Esophagus muscularis mucosa (tissue), 4 donors: ENCODE measurements at regions not wholly inside any gene's neighbourhood (a gene's known extent, or its start where the extent isn't known, plus 50 kb on each side); places are given as distances from the start of the nearest gene placed in this dataset.

ENCODE experiments used
- DNase-seq: peaks from one replicate; pipeline ENCODE4 v3.0.0-alpha.2; 2017; ENCODE audit errors: extremely low spot score
- H3K27ac ChIP-seq, 4 donors: fragments of 200-600 bp; sonication (generic); replicated peaks in 1 of 4; 1 replicate in 3 of 4; 2 replicates in 1 of 4; pipeline ENCODE4 v1.5.1; 2016 to 2019; ENCODE audit warnings: mild to moderate bottlenecking in 1 of 4
- H3K27me3 ChIP-seq, 4 donors: fragments of 200-600 bp; sonication (generic); one replicate each; pipeline versions ENCODE4 v1.5.1 to v1.6.0; 2016 to 2019
- H3K36me3 ChIP-seq, 4 donors: fragments of 200-600 bp; sonication (generic); one replicate each; pipeline ENCODE4 v1.5.1; 2016 to 2019
- H3K4me1 ChIP-seq, 4 donors: fragments of 200-600 bp; sonication (generic); one replicate each; pipeline ENCODE4 v1.5.1; 2016 to 2019
- H3K4me3 ChIP-seq, 4 donors: fragments of 200-600 bp; sonication (generic); 1 replicate in 2 of 4; 2 replicates in 2 of 4; pipeline ENCODE4 v1.5.1; 2016 to 2019; ENCODE audit warnings: mild to moderate bottlenecking in 4 of 4, moderate library complexity in 1 of 4
- H3K9me3 ChIP-seq, 4 donors: fragments of 200-600 bp; sonication (generic); 1 replicate in 3 of 4; 2 replicates in 1 of 4; pipeline ENCODE4 v1.5.1; 2016 to 2019
- EP300 ChIP-seq: sonication (generic); formaldehyde crosslinking; IDR thresholded peaks from one replicate; pipeline ENCODE4 v1.6.1; 2017; ENCODE audit warnings: antibody characterized with exemption
- POLR2A ChIP-seq: fragments of 450-650 bp; IDR thresholded peaks from one replicate; pipeline ENCODE4 v1.6.1; 2017; ENCODE audit warnings: antibody characterized with exemption, moderate library complexity, mild to moderate bottlenecking, low read depth
- POLR2AphosphoS5 ChIP-seq, 2 donors: sonication (generic); formaldehyde crosslinking; IDR thresholded peaks; one replicate each; pipeline ENCODE4 v1.6.1; 2017; ENCODE audit warnings: antibody characterized with exemption in 2 of 2
- WGBS: methylation state at CpG from one replicate; pipeline ENCODE4 v1.1.5; 2018; 5-methylcytosine and 5-hydroxymethylcytosine counted together
- intact Hi-C: fragments of 100-400 bp; cut with DNase I; formaldehyde crosslinking; loops from one replicate; pipeline ENCODE4 v1.15.1; 2023
- TF ChIP-seq, protein P1 (sequence below), 3 experiments: fragments of 200-600 bp in 2 of 3; fragments of 450-650 bp in 1 of 3; sonication (generic) in 2 of 3; IDR thresholded peaks; one replicate each; pipeline ENCODE4 v1.5.1; 2017 to 2019; ENCODE audit warnings: antibody characterized with exemption in 3 of 3, mild to moderate bottlenecking in 2 of 3, moderate library complexity in 1 of 3

GRCh38 chr5:3030511-3031165, 279.2 kb upstream of the IRX2 start:
- no peaks in the 10 kb centered on the region for H3K27me3 ChIP-seq
- peak; percentile 89 for DNase-seq
- no peak overlapping the region for H3K27ac ChIP-seq
- intact Hi-C loops, result no loop called here
- no peaks in the 10 kb centered on the region for H3K9me3 ChIP-seq
- H3K36me3 ChIP-seq, result no peaks in the 10 kb centered on the region
- no peak overlapping the region for H3K4me3 ChIP-seq
- no peaks in the 10 kb centered on the region for H3K4me1 ChIP-seq
- 81% methylated on average over 15 of the region's 21 CpGs for WGBS
- no peak for TF ChIP-seq POLR2AphosphoS5 (IDR thresholded peaks at IDR 0.05)
- TF ChIP-seq, protein P1, sequence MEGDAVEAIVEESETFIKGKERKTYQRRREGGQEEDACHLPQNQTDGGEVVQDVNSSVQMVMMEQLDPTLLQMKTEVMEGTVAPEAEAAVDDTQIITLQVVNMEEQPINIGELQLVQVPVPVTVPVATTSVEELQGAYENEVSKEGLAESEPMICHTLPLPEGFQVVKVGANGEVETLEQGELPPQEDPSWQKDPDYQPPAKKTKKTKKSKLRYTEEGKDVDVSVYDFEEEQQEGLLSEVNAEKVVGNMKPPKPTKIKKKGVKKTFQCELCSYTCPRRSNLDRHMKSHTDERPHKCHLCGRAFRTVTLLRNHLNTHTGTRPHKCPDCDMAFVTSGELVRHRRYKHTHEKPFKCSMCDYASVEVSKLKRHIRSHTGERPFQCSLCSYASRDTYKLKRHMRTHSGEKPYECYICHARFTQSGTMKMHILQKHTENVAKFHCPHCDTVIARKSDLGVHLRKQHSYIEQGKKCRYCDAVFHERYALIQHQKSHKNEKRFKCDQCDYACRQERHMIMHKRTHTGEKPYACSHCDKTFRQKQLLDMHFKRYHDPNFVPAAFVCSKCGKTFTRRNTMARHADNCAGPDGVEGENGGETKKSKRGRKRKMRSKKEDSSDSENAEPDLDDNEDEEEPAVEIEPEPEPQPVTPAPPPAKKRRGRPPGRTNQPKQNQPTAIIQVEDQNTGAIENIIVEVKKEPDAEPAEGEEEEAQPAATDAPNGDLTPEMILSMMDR (IDR thresholded peaks at IDR 0.05), result no peak
- TF ChIP-seq EP300, result no peak
- no peak for TF ChIP-seq POLR2A

- WGBS, result 90% methylated on average over 7 of the region's 9 CpGs
- intact Hi-C loops, result no loop called here
- peak; percentile 89 for DNase-seq
- H3K4me1 ChIP-seq, result no peaks in the 10 kb centered on the region
- no peaks in the 10 kb centered on the region for H3K27me3 ChIP-seq
- no peak for TF ChIP-seq EP300
- no peak for TF ChIP-seq POLR2AphosphoS5 (IDR thresholded peaks at IDR 0.05)
- TF ChIP-seq POLR2A, result no peak
- TF ChIP-seq, protein P1 (IDR thresholded peaks at IDR 0.05), result no peak
- H3K36me3 ChIP-seq, result no peaks in the 10 kb centered on the region
- H3K27ac ChIP-seq, result no peak overlapping the region
- no peaks in the 10 kb centered on the region for H3K9me3 ChIP-seq
- H3K4me3 ChIP-seq, result no peak overlapping the region
Observed at GRCh38 chr5:3029396-3029795, 277.9 kb upstream of the IRX2 start.

- no peak overlapping the region for H3K4me3 ChIP-seq
- H3K4me1 ChIP-seq, result no peaks in the 10 kb centered on the region
- H3K27ac ChIP-seq, result no peak overlapping the region
- no peaks in the 10 kb centered on the region for H3K36me3 ChIP-seq
- DNase-seq, result no peak
- peaks cover 0 to 3% (median 0%) of the 10 kb centered on the region in 4 donors for H3K27me3 ChIP-seq
- intact Hi-C loops, result no loop called here
- no peaks in the 10 kb centered on the region for H3K9me3 ChIP-seq
- 88% methylated on average over 21 of the region's 23 CpGs for WGBS
- TF ChIP-seq POLR2A (no peak), EP300 (no peak), POLR2AphosphoS5 (IDR thresholded peaks at IDR 0.05) (no peak)
- TF ChIP-seq, protein P1 (IDR thresholded peaks at IDR 0.05), result no peak
Observed at GRCh38 chr5:3027866-3028635, 276.6 kb upstream of the IRX2 start.

GRCh38 chr5:3027185-3027865, 275.8 kb upstream of the IRX2 start:
- DNase-seq, result no peak
- intact Hi-C loops, result no loop called here
- H3K27me3 ChIP-seq, result peaks cover 0 to 7% (median 0%) of the 10 kb centered on the region in 4 donors
- no peak overlapping the region for H3K27ac ChIP-seq
- no peaks in the 10 kb centered on the region for H3K36me3 ChIP-seq
- H3K4me1 ChIP-seq, result no peaks in the 10 kb centered on the region
- TF ChIP-seq, protein P1 (IDR thresholded peaks at IDR 0.05), result no peak
- TF ChIP-seq POLR2A (no peak), POLR2AphosphoS5 (IDR thresholded peaks at IDR 0.05) (no peak), EP300 (no peak)
- H3K4me3 ChIP-seq, result no peak overlapping the region
- H3K9me3 ChIP-seq, result no peaks in the 10 kb centered on the region
- whole genome bisulfite sequencing, result 73% methylated on average over 15 of the region's 17 CpGs
